Ovary (tissue), 3 donors: ENCODE measurements at regions not wholly inside any gene's neighbourhood (a gene's known extent, or its start where the extent isn't known, plus 50 kb on each side); places are given as distances from the start of the nearest gene placed in this dataset.

Experiments
- CTCF ChIP-seq, 3 donors: fragments of 450-650 bp in 2 of 3; fragments of 200-600 bp in 1 of 3; IDR thresholded peaks; one replicate each; pipeline versions ENCODE4 v1.5.1 to v1.8.0; 2016 to 2022; ENCODE audit warnings: antibody characterized with exemption in 3 of 3, mild to moderate bottlenecking in 1 of 3
- EP300 ChIP-seq: sonication (generic); formaldehyde crosslinking; IDR thresholded peaks from one replicate; pipeline ENCODE4 v1.6.1; 2017; ENCODE audit warnings: antibody characterized with exemption
- donor health status: DM: no; HTN: no; CAD: no.

GRCh38 chr13:78334059-78334458, 269.3 kb downstream of the POU4F1 start:
- no peak for TF ChIP-seq EP300
- no peak for TF ChIP-seq CTCF (IDR thresholded peaks at IDR 0.05)
